Transverse colon (tissue), 4 donors: ENCODE measurements at regions not wholly inside any gene's neighbourhood (a gene's known extent, or its start where the extent isn't known, plus 50 kb on each side); places are given as distances from the start of the nearest gene placed in this dataset.

Experiments used
- DNase-seq: peaks from one replicate; pipeline ENCODE4 v3.0.0-alpha.2; 2019
- H3K27ac ChIP-seq, 4 donors: fragments of 200-600 bp; sonication (generic); 2 replicates each; pipeline ENCODE4 v1.5.1; 2016 to 2018; ENCODE audit warnings: inconsistent platforms in 4 of 4
- H3K27me3 ChIP-seq: fragments of 200-600 bp; sonication (generic); 2 replicates; pipeline ENCODE4 v1.5.1; 2017; ENCODE audit warnings: inconsistent platforms
- H3K36me3 ChIP-seq, 4 donors: fragments of 200-600 bp; sonication (generic); 2 replicates each; pipeline ENCODE4 v1.5.1; 2017 to 2019; ENCODE audit warnings: inconsistent platforms in 4 of 4
- H3K4me1 ChIP-seq, 4 donors: fragments of 200-600 bp; sonication (generic); 2 replicates each; pipeline ENCODE4 v1.5.1; 2017 to 2020; ENCODE audit warnings: inconsistent platforms in 4 of 4
- H3K4me3 ChIP-seq, 4 donors: fragments of 200-600 bp; sonication (generic); 1 replicate in 1 of 4; 2 replicates in 3 of 4; pipeline versions ENCODE4 v1.5.1 to v1.6.1; 2017 to 2019; ENCODE audit warnings: inconsistent platforms in 4 of 4
- H3K9me3 ChIP-seq, 2 donors: fragments of 200-600 bp; sonication (generic); 2 replicates each; pipeline ENCODE4 v1.5.1; 2017 to 2019; ENCODE audit warnings: inconsistent platforms in 2 of 2
- CTCF ChIP-seq, 5 experiments: fragments of 200-600 bp in 3 of 5; fragments of 450-650 bp in 2 of 5; sonication (generic) in 3 of 5; IDR thresholded peaks; 1 replicate in 2 of 5; 2 replicates in 3 of 5; pipeline ENCODE4 v1.5.1; 2016 to 2017; ENCODE audit warnings: antibody characterized with exemption in 5 of 5, inconsistent platforms in 3 of 5, mild to moderate bottlenecking in 2 of 5, moderate library complexity in 1 of 5
- EP300 ChIP-seq: sonication (generic); formaldehyde crosslinking; IDR thresholded peaks from one replicate; pipeline ENCODE4 v1.6.1; 2017; ENCODE audit warnings: antibody characterized with exemption, low read depth
- POLR2A ChIP-seq: fragments of 450-650 bp; IDR thresholded peaks from one replicate; pipeline ENCODE4 v1.6.1; 2016; ENCODE audit warnings: antibody characterized with exemption, mild to moderate bottlenecking, moderate library complexity
- POLR2AphosphoS5 ChIP-seq, 3 donors: sonication (generic); formaldehyde crosslinking; IDR thresholded peaks; one replicate each; pipeline ENCODE4 v1.6.1; 2016; ENCODE audit warnings: antibody characterized with exemption in 3 of 3
- WGBS, 2 donors: methylation state at CpG; one replicate each; pipeline ENCODE4 v1.1.5; 2018; ENCODE audit warnings: low coverage in 1 of 2; 5-methylcytosine and 5-hydroxymethylcytosine counted together
- in situ Hi-C, 4 donors: fragments of 200-750 bp; cut with MboI; loops; one replicate each; pipeline versions ENCODE4 v1.15.0 to v1.15.1; 2017; ENCODE audit warnings: low sequenced_read_pairs in 3 of 4, low pct_ligation_motif_present in 1 of 4, low pct_unique_long_range_greater_than_20kb in 1 of 4
- intact Hi-C: fragments of 100-400 bp; cut with DNase I; formaldehyde crosslinking; loops from one replicate; pipeline ENCODE4 v1.15.1; 2023; ENCODE audit warnings: low total_unique reads
- small RNA-seq, 4 donors: library from RNA; depleted of rRNA; stranded (forward); fragments of <200 nt; gene quantifications; one replicate each; pipeline ENCODE3, GENCODE V24; 2016

- intact Hi-C loops, result no loop called here
- H3K4me1 ChIP-seq, result no peaks in the 10 kb centered on the region
- 86 to 91% methylated on average over 3 of the region's 3 CpGs for WGBS, 2 donors
- H3K36me3 ChIP-seq, result no peaks in the 10 kb centered on the region
- no peak overlapping the region for H3K27ac ChIP-seq
- in situ Hi-C loops, result no loop called here
- H3K4me3 ChIP-seq, result no peak overlapping the region
- TF ChIP-seq EP300 (no peak), CTCF (IDR thresholded peaks at IDR 0.05) (no peak), POLR2A (no peak), POLR2AphosphoS5 (IDR thresholded peaks at IDR 0.05) (no peak)
- no peaks in the 10 kb centered on the region for H3K27me3 ChIP-seq
- DNase-seq, result no peak
- no peaks in the 10 kb centered on the region for H3K9me3 ChIP-seq
Observed at GRCh38 chr1:164495905-164496304, 63.1 kb upstream of the PBX1 start.

- intact Hi-C loops, result no loop called here
- Histone ChIP-seq H3K27ac (no peak overlapping the region), H3K4me3 (no peak overlapping the region), H3K36me3 (no peaks in the 10 kb centered on the region), H3K27me3 (no peaks in the 10 kb centered on the region), H3K9me3 (no peaks in the 10 kb centered on the region), H3K4me1 (no peaks in the 10 kb centered on the region)
- 94 to 100% methylated on average over 1 to 2 of the region's 2 CpGs for WGBS, 2 donors
- no peak for DNase-seq
- in situ Hi-C loops, result no loop called here
- TF ChIP-seq POLR2AphosphoS5 (IDR thresholded peaks at IDR 0.05), result no peak
- TF ChIP-seq CTCF (IDR thresholded peaks at IDR 0.05), result no peak
- no peak for TF ChIP-seq EP300
- TF ChIP-seq POLR2A, result no peak
Observed at GRCh38 chr1:164498792-164499191, 60.2 kb upstream of the PBX1 start.

- TF ChIP-seq POLR2A, result no peak
- WGBS, 2 donors, result 61 to 100% methylated on average over 1 of the region's 1 CpG
- in situ Hi-C loops (no loop called here), intact Hi-C loops (no loop called here)
- Histone ChIP-seq H3K27me3 (no peaks in the 10 kb centered on the region), H3K27ac (no peak overlapping the region), H3K9me3 (no peaks in the 10 kb centered on the region), H3K36me3 (no peaks in the 10 kb centered on the region), H3K4me3 (no peak overlapping the region), H3K4me1 (no peaks in the 10 kb centered on the region)
- no peak for DNase-seq
Observed at GRCh38 chr1:164504749-164505148, 54.2 kb upstream of the PBX1 start.

Small RNA genes in the stretch of these regions (small RNA-seq; reads per million reads assigned to genes)
- gene RF00012 (0 reads per million in 4 donors), gene RNA5SP62 (0 to 0.28 (median 0.13) reads per million in 4 donors), gene RNA5SP63 (0 reads per million in 4 donors), gene RNU5F-6P (0 reads per million in 4 donors)
